HG02759 (cell line): ENCODE measurements at regions not wholly inside any gene's neighbourhood (a gene's known extent, or its start where the extent isn't known, plus 50 kb on each side); places are given as distances from the start of the nearest gene placed in this dataset.
"Not testable (repeated sequence)": the region's sequence is repeated elsewhere in the genome, so short reads cannot be mapped to it uniquely, and the experiment has no call there.

ENCODE experiments used
- ATAC-seq: cut with Tn5 transposase; IDR thresholded peaks from one replicate; pipeline ENCODE4 v1.9.1; 2021; ENCODE audit warnings: mild to moderate bottlenecking, moderate library complexity; ENCODE audit not compliant: unreplicated experiment

- no peak for ATAC-seq
Measured at GRCh38 chr11:57913715-57914704, 109.7 kb upstream of the OR9Q1 start.

DNA sequence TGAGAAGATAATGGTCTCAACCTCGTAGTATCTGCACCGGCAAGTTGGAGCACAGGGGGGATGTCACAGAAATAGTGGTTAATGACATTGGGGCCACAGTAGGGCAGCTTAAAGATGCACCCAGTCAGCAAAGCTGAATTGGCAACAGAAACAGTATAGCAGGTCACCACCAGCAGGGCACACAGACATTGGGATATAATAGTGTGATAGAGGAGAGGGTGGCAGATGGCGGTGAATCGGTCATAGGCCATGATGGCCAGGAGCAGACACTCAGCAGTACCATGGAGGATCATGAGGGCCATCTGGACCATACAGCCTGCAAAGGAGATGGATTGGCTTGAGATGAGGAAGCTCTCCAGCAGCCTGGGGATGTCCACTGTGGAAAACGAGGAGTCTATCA, 106.0 kb upstream of the OR9Q1 start:
- no peak for ATAC-seq

DNA sequence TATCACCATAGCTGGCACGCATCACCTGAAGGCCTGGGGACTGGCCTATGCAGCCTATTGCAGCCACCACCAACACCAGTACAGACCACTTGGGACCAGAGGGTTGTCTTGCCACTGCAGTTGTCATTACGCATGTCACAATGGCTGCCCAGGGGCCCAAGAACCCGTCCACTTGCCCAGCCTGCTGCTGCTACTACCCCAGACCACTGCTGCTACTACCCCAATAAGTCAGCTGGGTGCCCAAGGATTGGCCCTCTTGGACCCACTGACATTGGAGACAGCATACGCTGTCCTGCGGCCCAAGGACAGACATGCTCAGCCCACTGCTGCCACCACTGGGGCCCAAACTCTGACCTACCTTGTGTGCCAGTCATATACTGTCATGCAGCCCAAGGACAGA, 102.7 kb upstream of the OR9Q1 start:
- ATAC-seq, result no peak

GRCh38 chr11:57932105-57932504, 91.6 kb upstream of the OR9Q1 start:
- ATAC-seq, result no peak

DNA sequence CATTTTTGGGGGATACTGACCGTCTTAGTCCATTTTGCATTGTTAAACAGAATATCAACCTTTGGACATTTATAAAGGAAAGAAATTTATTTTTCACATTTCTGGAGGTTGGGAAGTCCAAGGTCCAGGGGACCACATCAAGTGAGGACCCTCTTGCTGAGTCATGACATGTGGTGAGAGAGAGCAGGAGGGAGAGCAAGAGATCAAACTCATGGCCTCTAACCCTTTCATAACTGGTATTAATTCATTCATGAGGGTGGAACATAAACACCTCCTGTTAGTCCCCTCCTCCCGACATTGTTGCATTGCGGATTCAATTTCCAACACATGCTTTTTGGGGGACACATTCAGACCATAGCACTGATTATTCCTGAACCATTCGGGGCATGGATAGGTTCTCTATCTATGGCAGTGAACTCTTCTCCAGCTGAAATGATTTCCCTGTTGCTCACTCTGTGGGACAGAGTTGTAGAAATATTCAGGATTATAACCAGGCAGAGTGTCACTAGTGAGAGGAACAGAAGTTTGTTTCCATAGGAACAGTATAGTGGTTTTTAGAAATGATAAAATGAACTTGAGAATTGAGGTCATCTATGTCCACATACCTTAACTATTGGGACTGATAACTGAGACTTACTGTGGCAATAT, 88.2 kb upstream of the OR9Q1 start:
- ATAC-seq, result no peak

DNA sequence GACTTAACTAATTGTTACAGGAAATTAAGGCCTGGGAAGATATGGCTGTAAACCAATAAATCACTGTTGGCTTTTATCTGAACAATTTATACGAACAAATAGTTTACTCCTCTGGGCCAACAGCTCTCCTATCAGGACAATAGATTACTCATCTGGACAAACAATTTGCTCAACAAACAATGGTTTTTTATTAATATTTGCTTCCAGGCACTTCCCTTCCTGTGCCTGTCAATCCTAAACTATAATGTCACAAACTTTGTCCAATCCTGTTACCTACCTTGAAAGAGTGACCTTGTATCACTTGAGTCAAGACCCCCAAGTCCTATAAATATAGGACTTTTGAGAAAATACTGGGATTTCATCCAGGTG, 87.6 kb upstream of the OR9Q1 start:
- no peak for ATAC-seq

- ATAC-seq, result no peak
Measured at GRCh38 chr11:57937431-57937830, 86.2 kb upstream of the OR9Q1 start.

DNA sequence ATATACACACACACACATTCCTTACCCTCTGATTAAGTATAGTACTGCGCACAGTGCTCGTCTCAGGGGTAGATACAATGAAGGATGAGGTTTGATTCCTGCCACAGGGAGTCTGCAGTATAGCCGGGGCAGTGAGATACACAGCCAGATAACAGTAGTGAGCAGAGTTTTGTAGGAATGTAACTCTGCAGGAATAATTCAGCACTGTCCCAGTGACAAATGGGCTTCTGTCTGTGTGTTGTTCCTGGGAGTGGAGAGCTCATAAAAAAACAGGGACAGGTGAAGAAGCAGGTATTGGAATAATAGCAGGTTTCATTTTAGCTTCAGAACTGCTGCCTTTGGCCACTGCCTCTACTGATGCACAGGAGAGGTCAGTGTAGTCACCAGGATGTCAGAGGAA, 85.3 kb upstream of the OR9Q1 start:
- ATAC-seq, result no peak

DNA sequence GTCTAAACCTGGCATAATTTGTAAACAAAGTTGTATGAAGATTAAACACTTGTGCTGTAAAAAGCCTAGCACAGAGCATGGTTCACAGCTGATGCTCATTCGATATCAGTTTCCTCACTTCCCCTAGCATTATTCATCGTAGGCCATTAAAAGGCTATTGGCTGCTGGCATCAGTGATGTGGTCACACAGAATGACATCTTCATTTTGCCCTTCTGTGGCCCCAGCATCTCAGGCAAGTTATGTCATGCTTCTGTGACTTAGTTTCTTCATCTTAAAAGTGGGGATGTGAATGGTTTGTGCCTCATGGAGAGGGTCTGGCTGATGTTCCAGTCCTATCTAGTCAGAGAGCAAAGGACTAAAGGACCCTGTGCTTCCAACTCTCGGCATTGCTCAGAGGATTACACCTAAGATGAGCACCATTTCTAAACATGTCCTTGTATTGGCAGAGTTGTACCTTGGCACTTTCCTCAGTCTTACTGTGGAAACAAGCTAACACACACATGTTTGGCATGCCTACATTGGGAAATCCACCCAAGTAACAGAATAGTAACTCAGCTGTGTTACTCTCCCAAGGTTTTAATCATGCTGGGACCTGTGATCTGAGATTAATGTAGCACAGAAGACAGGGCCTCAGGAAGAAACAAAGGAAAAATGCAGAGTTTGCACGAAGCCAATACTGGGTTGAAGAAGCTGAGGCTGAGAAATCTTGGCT, 83.5 kb upstream of the OR9Q1 start:
- ATAC-seq, result no peak

DNA sequence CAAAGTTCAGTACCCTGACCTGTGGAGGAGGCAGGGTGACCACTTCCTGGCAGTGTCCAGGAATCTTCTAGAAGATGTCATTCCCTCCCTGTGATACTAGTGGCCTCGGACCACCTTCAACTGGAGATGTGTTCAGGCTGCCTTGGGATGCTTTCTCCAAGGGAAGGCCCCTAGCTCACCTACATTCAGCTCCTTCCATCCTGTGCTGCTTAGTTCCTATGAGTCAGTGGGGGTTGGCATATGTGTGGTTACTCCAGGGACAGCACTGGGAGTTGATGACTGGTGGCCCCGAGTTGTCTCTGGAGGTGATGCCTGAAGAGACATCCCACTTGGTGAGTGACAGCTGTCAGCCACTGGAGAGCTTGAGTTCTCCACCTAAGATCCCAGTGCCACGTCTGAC, 81.8 kb upstream of the OR9Q1 start:
- ATAC-seq, result no peak

DNA sequence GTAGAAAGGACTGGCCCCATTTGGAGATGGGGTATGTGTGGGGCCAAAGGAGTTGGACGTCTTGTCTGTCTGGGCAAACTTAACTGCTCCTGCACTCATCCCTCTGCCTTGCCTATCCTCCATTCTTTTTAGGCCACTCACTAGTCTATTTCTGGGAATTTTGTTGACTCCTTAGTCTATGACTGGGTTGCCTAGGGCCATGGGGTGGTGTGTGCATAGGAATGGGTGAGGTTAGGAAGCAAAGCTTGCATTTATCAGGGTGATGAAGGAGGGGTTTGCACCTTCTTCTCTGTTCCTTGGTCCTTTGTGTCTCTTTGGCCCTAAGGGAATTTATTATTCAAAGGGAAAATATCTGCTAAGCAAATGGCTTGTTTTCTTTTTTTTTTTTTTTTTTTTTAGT, 80.9 kb upstream of the OR9Q1 start:
- no peak for ATAC-seq

DNA sequence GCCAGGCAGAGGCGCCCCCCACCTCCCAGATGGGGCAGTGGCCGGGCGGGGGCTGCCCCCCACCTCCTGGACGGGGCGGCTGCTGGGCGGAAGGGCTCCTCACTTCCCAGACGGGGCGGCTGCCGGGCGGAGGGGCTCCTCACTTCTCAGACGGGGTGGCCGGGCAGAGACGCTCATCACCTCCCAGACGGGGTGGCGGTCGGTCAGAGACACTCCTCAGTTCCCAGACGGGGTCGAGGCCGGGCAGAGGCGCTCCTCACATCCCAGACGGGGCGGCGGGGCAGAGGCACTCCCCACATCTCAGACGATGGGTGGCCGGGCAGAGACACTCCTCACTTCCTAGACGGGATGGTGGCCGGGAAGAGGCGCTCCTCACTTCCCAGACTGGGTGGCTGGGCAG, 79.9 kb upstream of the OR9Q1 start:
- ATAC-seq, result not testable (repeated sequence)

- ATAC-seq, result no peak
Measured at GRCh38 chr11:57946628-57947027, 77.1 kb upstream of the OR9Q1 start.

DNA sequence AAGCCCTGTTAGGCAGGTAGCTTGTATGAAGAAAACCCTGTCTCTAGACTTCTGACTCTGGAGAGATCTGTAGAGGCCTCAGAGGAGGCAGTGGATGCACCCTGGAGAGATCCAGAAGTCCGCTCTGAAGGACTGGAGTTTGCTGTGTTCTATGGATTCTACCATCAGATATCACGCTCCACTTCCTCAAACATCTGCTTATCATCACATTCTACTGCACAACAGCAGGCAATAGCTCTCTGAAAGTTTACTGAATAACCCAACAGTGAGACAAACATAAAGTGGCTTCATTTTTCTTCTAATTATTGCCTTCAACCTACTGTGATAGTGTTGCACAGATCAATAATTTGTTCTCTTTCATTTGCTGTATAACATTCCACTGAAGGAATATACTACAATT, 59.0 kb upstream of the OR9Q1 start:
- no peak for ATAC-seq

GRCh38 chr11:57971272-57972012, 52.2 kb upstream of the OR9Q1 start:
- no peak for ATAC-seq

GRCh38 chr11:57972013-57972367, 51.7 kb upstream of the OR9Q1 start:
- ATAC-seq, result no peak
